GM20000 (cell line): ENCODE measurements at regions not wholly inside any gene's neighbourhood (a gene's known extent, or its start where the extent isn't known, plus 50 kb on each side); places are given as distances from the start of the nearest gene placed in this dataset.

Experiments
- DNase-seq: peaks from one replicate; pipeline ENCODE4 v3.0.0; 2012; ENCODE audit warnings: low spot score
- TF ChIP-seq, protein P1 (sequence below): IDR thresholded peaks from 2 replicates; pipeline ENCODE4 v1.5.1; 2012; ENCODE audit warnings: mild to moderate bottlenecking, control low read depth; ENCODE audit errors: extremely low read depth, missing control alignments

DNA sequence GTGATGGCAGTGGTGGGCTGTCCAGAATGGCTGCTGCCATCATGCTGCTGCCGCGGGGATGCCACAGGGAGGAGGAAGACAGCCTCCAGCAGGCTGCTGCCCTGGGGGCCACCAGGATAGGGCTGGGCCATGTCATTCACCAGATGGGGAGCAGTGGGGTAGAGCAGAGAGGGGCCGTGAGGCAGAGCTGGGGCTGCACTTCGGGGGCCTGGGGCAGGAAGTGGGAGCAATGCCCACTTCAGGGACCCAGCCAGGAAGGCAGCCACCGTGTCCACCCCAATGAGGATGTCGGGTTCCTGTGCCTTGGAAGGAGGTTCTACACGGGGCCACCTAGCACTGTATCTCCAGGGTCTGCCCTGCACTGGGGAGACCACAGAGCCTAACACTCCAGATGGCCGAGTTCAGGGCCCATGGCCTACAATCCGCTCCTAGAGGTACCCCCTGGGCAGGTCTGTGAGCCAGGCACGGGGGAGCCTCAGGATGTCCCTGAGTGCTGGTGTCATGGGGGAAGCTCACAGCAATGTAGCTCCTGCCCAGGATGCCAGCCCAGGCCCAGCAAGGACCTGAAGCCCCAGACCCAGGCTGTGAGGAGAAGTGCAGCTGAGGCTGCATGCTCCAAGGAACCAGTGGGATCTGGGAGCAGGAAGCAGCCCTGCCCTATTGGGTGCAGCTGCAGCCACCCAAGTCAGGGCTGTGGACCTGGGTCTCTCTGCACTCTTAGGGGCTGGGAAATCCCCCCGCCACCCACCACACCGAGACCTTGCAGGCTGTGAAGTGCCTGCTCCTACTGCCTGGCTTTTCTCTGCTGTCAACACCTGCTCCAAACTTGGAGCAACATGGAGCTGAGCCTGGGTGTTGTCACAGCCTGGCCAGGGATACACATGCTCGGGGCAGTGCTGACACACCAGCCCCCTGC is 140.3 kb downstream of the PDHA2 start:
- no peak for DNase-seq
- TF ChIP-seq, protein P1, sequence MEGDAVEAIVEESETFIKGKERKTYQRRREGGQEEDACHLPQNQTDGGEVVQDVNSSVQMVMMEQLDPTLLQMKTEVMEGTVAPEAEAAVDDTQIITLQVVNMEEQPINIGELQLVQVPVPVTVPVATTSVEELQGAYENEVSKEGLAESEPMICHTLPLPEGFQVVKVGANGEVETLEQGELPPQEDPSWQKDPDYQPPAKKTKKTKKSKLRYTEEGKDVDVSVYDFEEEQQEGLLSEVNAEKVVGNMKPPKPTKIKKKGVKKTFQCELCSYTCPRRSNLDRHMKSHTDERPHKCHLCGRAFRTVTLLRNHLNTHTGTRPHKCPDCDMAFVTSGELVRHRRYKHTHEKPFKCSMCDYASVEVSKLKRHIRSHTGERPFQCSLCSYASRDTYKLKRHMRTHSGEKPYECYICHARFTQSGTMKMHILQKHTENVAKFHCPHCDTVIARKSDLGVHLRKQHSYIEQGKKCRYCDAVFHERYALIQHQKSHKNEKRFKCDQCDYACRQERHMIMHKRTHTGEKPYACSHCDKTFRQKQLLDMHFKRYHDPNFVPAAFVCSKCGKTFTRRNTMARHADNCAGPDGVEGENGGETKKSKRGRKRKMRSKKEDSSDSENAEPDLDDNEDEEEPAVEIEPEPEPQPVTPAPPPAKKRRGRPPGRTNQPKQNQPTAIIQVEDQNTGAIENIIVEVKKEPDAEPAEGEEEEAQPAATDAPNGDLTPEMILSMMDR: no peak

DNA sequence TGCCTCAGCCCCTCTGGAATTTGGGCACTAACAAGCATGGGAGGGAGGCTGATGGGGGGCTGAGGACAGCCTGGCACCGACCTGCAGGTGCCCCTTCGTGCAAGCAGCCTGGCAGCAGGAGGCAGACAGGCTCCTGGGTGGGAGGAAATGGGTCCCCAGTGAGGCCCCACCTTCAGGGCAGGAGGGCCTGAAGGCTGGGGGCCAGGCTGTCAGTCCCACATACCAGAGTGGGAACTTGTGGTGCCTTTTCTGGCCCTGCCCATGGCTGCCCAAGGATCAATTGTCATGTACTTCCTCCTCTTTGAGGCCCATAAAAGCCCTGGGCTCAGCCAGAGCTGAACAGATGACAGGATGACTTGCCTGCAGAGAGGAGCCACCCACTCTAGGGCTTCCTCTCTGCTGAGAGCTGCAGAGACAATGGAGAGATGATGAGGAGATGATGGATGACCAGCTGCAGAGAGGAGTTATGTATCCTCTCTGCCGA is 141.0 kb downstream of the PDHA2 start:
- DNase-seq: no peak
- TF ChIP-seq, protein P1: no peak

DNA sequence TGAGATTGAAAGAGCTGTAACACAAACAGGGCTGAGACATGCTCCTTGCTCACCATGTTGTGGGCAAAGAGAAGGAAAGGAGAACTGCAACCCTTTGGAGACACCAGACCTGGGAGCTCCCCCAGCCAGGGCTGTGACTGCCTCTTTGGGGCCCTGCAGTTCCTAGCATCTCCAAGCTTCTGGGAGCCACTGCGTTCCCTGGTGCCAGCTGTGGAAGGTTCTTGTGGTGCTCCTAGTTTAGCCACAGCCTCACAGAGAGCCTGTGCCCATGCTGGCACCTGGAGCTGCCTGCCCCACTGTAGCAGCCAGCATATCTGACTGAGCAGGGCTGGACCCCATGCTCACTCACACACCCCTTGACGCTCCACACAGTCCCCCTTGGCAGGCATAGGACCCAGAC is 141.7 kb downstream of the PDHA2 start:
- DNase-seq: no peak
- TF ChIP-seq, protein P1: no peak

DNA sequence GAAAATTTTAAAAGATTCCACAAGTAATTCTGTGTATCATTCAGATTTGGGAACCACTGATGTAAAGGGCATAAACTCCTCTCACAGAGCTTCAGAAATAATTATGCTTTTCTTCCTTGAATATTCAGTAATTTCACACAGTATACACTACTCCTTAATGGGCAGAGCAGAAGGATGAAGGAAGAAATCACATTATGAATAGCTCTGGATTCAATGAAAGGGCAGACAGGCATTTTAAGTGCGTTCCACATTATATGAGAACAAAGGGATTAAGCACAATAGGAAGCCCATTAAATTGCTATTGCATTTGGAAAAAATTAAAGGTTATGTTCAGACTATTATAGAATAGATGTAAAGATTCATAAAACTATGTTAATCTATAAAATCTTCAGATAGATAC is 142.6 kb downstream of the PDHA2 start:
- TF ChIP-seq, protein P1: no peak
- no peak for DNase-seq

DNA sequence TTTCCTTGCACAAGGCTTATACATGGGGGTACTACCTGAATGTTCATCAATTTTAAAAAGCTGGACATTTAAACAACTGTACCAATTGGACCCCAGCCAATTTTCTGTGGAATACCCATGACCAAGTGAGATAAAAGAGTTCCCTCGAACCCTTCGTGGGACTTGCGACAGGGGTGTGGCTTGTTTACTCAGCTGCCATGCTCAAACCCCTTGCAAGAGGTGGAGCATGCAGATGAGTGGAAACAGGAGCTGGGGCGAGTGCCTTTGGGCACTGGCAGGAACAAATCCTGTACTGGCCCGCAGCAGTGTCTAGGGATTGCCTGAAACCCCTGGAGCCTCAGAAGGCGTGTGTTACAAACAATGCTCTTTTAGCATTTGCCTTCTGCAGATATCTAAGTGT is 144.2 kb downstream of the PDHA2 start:
- no peak for DNase-seq
- TF ChIP-seq, protein P1: no peak

DNA sequence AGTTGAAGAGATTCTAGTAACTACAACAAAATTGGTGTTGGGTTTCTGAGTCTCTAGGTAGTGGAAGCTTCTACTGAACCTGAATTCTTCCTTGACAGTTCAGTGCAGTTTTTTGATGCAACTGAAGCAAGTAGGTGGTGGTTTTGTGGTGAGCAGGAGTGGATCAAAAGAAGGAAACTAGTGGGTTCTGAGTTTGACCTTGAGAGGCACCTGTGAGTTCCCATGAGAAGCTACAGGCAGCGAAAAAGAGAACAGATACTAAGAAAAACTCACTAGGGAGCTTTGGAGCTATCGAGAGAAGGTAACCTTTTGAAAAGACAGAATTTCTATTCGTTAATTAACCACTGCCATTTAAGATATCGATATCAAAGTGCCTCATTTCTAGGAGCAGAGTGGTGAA is 145.2 kb downstream of the PDHA2 start:
- no peak for DNase-seq

DNA sequence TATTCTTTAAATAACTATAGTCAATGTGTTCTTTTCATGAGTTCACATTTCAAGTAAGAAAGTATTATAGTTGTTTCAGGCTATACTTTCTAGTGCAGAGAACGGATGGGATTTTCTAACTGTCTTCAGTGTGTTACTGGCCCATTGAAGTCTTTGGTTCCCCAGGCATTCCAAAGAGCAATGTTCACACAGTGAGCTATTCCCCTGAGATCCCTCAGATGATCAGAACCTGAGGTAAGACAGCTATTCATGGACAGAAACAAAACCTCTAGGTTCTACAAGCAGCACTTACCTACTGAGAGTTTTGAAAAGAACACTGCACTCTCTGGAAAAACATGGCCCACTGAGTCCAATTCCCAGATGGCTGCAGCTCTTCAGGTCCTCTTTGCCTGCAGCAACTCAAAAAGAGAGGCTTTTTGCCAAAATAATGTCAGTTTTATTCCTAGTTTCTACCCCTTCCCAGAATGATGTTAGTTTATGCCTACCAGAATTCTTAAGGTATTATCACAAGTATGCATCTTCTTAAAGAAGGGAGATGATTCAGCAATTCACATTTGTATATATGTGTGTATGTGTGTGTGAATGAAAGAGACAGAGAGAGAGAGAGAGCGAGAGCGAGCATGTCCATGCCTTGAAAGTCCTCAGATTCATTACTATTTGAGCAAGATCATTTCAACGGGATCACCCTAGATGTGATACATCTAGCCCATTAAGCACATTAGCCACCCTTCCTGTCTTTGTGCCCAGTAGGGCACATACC is 146.1 kb downstream of the PDHA2 start:
- no peak for DNase-seq

More for the DNA sequence above, 145.2 kb downstream of the PDHA2 start:
- TF ChIP-seq, protein P1: no peak

More for the DNA sequence above, 146.1 kb downstream of the PDHA2 start:
- TF ChIP-seq, protein P1: no peak
